AG04449 (cell line): ENCODE measurements at regions not wholly inside any gene's neighbourhood (a gene's known extent, or its start where the extent isn't known, plus 50 kb on each side); places are given as distances from the start of the nearest gene placed in this dataset.
"Not testable (repeated sequence)": the region's sequence is repeated elsewhere in the genome, so short reads cannot be mapped to it uniquely, and the experiment has no call there.

ENCODE experiments used
- CTCF ChIA-PET: fragments of 350-600 bp; formaldehyde crosslinking; extraction: SDS; loops from one replicate; lab custom pipeline; 2021; ENCODE audit warnings: antibody characterized with exemption; lab: Yijun Ruan, JAX
- POLR2A ChIA-PET: fragments of 400-600, 350-600 bp; formaldehyde crosslinking; extraction: SDS; loops from one replicate; lab custom pipeline; 2020; ENCODE audit warnings: antibody characterized with exemption, inconsistent platforms; lab: Yijun Ruan, JAX
- DNase-seq: peaks from one replicate; pipeline ENCODE4 v3.0.0-alpha.2; 2010; ENCODE audit warnings: low read depth, low spot score
- H3K4me3 ChIP-seq: 2 replicates; pipeline ENCODE4 v1.5.1; 2011; ENCODE audit warnings: low read depth, mild to moderate bottlenecking, control low read depth, low read length
- TF ChIP-seq, protein P1 (sequence below): IDR thresholded peaks from one replicate; pipeline ENCODE4 v1.5.1; 2011; ENCODE audit warnings: mild to moderate bottlenecking, moderate library complexity, low read length, control low read depth, inconsistent platforms; ENCODE audit not compliant: insufficient read depth; ENCODE audit errors: missing control alignments

DNA sequence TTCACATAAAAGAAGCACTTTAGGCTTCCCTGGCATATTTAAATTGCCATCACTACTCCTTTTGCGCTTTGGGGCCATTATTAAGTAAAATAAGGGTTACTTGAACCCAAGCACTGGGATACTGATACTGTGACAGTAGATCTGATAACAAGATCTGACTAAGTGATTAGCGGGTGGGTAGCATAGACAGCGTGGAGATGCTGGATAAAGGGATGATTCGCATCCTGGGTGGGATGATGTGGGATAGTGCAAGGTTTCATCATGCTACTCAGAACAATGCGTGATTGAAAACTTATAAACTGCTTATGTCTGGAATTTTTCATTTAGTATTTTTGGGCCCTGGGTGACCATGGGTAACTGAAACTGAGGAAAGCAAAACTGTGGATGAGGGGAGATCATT is 75.1 kb downstream of the PTTG1 start:
- H3K4me3 ChIP-seq = no peak overlapping the region
- TF ChIP-seq, protein P1, sequence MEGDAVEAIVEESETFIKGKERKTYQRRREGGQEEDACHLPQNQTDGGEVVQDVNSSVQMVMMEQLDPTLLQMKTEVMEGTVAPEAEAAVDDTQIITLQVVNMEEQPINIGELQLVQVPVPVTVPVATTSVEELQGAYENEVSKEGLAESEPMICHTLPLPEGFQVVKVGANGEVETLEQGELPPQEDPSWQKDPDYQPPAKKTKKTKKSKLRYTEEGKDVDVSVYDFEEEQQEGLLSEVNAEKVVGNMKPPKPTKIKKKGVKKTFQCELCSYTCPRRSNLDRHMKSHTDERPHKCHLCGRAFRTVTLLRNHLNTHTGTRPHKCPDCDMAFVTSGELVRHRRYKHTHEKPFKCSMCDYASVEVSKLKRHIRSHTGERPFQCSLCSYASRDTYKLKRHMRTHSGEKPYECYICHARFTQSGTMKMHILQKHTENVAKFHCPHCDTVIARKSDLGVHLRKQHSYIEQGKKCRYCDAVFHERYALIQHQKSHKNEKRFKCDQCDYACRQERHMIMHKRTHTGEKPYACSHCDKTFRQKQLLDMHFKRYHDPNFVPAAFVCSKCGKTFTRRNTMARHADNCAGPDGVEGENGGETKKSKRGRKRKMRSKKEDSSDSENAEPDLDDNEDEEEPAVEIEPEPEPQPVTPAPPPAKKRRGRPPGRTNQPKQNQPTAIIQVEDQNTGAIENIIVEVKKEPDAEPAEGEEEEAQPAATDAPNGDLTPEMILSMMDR = no peak
- ChIA-PET POLR2A (no interaction called here), CTCF (interaction anchor here (2.7 kb wide), 1 partner anchor 11 kb away, joined by 23 read pairs; no protein-coding TSS in a partner anchor)
- DNase-seq = no peak

DNA sequence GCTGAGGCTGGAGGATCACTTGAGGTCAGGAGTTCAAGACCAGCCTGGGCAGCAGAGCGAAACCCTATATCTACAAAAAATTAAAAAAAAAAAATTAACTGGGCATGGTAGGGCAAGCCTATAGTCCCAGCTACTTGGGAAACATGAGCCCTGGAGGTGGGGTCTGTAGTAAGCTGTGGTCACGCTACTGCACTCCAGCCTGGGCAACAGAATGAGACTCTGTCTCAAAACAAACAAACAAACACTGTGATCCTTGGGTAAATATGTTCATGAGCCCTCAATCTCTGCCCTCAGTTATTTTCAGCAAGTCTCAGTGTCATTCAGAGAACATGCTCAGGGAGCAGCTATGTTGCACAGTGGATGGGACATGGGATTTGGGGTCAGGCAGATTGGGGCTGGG is 76.2 kb downstream of the PTTG1 start:
- POLR2A ChIA-PET = interaction anchor here (0.6 kb wide), 1 partner anchor 391 kb away, joined by 3 read pairs; no protein-coding TSS in a partner anchor
- TF ChIP-seq, protein P1 = no peak
- CTCF ChIA-PET = interaction anchor here (0.6 to 2.7 kb wide), 3 partner anchors 10 to 59 kb away, joined by 3 to 23 read pairs (median 11); no protein-coding TSS in a partner anchor
- H3K4me3 ChIP-seq = no peak overlapping the region
- DNase-seq = no peak

DNA sequence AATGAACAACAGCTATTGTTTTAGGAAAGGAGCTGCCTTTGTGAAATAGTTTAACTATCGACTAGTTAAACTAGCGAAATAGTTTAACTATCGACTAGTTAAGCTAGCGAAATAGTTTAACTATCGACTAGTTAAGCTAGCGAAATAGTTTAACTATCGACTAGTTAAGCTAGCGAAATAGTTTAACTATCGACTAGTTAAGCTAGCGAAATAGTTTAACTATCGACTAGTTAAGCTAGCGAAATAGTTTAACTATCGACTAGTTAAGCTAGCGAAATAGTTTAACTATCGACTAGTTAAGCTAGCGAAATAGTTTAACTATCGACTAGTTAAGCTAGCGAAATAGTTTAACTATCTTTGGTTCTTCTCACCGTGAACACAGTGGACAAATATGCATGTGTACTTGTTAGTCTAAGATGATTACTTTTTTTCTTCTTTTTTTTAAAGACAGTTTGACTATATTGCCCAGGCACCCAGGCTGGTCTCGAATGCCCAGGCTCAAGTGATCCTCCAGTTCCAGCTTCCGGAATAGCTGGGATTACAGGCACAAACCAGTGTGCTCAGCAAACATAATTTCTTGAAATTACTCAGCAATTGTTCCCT is 76.9 kb downstream of the PTTG1 start:
- DNase-seq, H3K4me3 ChIP-seq: not testable (repeated sequence)
- ChIA-PET CTCF (interaction anchor here (0.6 to 2.7 kb wide), 3 partner anchors 9 to 60 kb away, joined by 3 to 23 read pairs (median 11); no protein-coding TSS in a partner anchor), POLR2A (interaction anchor here (0.6 kb wide), 1 partner anchor 392 kb away, joined by 3 read pairs; no protein-coding TSS in a partner anchor)

DNA sequence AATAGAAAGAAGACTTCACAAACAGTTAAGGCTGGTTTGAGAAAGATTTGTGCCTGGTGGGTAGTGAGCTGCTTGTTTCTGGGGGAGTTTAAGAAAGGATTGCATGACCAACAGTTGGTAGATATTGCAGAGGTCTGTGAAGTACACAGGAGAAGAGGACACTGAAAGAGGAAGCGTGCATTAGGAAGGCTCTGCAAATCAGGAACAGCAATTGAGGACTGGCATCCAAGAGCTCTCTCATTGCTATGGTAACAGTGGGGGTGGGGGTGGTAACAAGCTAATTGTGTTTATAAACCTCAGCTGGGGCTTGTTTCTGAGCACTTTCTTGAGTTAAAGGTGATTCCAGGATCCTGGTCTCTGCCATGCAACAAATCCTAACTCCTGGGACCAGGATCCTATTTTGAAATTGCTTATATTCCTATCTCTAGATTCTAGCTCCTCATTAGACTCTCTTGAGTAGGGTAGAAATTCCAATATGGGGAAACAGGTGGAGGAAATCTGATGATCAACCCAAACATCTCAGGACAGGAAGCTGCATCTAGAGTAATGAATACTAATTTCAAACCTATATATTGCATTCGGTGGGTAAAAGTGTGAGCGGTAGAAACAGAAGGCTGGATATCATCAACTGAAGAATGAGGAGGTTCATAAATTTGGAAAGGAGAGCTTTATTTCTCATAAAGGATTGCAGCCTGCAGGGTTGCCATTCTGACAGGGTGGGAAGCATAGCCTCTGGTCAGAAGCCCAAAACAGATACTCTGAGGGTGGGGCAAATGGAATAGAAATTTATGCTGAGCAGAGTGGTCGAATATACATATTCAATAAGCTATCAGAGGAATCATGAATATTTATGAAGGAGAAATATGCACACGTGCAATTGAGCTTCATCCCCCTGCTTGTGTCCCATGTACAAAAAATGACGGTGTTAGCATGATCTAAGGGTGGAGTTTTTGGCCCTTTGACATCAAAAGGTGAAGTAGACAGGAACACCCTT is 79.4 kb downstream of the PTTG1 start:
- POLR2A ChIA-PET = no interaction called here
- no peak for DNase-seq
- TF ChIP-seq, protein P1 = no peak
- H3K4me3 ChIP-seq = no peak overlapping the region
- CTCF ChIA-PET = interaction anchor here (1.4 kb wide), 1 partner anchor 63 kb away, joined by 5 read pairs; no protein-coding TSS in a partner anchor

DNA sequence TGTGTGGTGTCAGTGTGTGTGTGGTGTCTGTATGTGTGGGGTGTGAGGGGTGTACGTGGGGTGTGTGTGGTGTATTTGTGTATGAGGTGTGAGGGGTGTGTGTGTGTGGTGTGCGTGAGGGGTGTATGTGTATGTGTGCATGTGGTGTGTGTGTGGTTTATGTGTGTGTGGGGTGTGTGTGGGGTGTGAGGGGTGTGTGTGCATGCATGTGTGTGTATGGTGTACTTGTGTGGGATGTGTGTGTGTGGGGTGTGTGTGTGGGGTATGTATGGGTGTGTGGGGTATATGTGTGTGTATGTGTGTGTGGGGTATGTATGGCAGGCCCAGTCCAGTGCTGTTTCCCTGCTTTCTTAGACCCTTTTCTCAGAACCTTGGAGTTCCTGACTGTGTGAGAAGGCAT is 83.3 kb downstream of the PTTG1 start:
- CTCF ChIA-PET = interaction anchor here (5.7 kb wide), 1 partner anchor 66 kb away, joined by 58 read pairs; no protein-coding TSS in a partner anchor
- H3K4me3 ChIP-seq = no peak overlapping the region
- POLR2A ChIA-PET = no interaction called here
- no peak for DNase-seq
- TF ChIP-seq, protein P1 = no peak

DNA sequence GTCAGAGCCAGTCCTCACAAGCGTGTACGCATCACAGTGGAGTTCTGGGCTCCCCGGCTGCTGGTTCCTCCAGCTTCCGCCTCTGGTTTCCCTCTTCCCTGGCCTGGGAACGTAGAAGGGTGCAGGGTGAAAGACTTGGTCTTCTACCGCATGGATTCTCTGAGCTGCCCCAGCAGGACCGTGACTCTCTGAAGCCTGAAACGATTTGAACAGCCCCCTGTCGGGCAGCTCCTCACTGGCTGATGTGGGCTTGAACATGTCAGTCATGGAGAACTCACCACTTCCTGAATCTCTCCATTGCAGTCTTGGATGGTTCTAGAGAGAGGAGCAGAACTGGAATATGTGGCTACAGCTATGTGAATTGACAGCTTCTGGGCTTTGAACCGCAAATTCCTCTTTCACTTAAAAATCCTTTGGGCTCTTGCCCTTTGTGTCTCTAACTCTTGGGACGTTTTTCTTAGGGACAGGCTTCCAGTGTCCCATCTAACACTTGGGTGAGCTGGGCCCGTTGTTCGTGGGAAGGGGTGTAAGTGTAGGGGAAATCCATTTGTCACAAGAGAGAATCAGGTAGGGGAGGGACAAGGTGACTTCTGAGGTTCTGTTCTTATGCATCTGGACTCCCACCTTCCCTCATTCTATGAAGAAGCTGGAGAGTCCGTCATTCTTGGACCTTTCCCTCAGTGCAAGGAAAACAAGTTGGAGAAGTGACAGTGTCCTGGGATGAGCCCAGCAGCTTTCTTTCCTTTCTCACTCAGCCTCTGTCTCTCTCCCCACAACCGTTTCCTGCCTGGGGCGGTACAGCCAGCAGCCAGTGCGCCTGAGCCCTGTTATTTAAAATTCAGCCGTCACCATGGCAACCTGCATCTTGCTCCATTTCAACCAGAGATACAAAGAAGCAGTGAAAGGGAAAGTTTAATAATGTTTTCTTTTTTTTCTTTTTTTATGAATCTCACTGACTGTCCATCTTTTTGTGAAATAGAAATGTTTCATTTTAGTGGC is 84.7 kb downstream of the PTTG1 start:
- ChIA-PET POLR2A (no interaction called here), CTCF (interaction anchor here (0.6 to 5.7 kb wide), 6 partner anchors 8 to 67 kb away, joined by 3 to 58 read pairs (median 7); no protein-coding TSS in a partner anchor)
- TF ChIP-seq, protein P1 = no peak
- no peak for DNase-seq
- no peak overlapping the region for H3K4me3 ChIP-seq
